Fibroblast of pulmonary artery (primary cell): ENCODE measurements at regions not wholly inside any gene's neighbourhood (a gene's known extent, or its start where the extent isn't known, plus 50 kb on each side); places are given as distances from the start of the nearest gene placed in this dataset.

Experiments used
- DNase-seq: peaks from one replicate; pipeline ENCODE4 v3.0.0-alpha.2; 2010; ENCODE audit warnings: low read depth
- H3K4me3 ChIP-seq: replicated peaks from 2 replicates; pipeline ENCODE4 v1.5.1; 2011; ENCODE audit warnings: low read depth, mild to moderate bottlenecking, control low read depth, low read length, moderate library complexity
- TF ChIP-seq, protein P1 (sequence below): IDR thresholded peaks from 2 replicates; pipeline ENCODE4 v1.5.1; 2011; ENCODE audit warnings: mild to moderate bottlenecking, control low read depth, low read length, inconsistent platforms; ENCODE audit errors: missing control alignments

DNA sequence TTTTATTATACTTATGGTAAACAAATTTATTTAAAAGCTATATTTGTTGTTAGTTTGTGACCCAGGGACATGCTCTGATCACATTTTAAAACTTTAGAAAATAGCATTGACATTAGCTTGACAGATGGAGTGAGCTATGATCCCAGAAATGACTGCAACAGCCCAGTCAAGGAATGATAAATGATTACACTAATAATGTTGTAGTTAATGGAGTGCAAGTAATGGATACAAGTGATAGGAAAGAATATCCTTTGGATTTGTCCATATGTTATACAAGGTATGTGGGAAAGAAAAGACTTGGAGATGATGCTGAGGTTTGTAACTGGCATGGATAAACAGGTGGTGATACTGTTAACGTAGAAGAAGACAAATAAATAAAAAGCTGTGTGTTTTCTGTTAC lies 1908.7 kb downstream of the MRPL39 start:
- no peak overlapping the region for H3K4me3 ChIP-seq
- no peak for DNase-seq
- TF ChIP-seq, protein P1, sequence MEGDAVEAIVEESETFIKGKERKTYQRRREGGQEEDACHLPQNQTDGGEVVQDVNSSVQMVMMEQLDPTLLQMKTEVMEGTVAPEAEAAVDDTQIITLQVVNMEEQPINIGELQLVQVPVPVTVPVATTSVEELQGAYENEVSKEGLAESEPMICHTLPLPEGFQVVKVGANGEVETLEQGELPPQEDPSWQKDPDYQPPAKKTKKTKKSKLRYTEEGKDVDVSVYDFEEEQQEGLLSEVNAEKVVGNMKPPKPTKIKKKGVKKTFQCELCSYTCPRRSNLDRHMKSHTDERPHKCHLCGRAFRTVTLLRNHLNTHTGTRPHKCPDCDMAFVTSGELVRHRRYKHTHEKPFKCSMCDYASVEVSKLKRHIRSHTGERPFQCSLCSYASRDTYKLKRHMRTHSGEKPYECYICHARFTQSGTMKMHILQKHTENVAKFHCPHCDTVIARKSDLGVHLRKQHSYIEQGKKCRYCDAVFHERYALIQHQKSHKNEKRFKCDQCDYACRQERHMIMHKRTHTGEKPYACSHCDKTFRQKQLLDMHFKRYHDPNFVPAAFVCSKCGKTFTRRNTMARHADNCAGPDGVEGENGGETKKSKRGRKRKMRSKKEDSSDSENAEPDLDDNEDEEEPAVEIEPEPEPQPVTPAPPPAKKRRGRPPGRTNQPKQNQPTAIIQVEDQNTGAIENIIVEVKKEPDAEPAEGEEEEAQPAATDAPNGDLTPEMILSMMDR: no peak

DNA sequence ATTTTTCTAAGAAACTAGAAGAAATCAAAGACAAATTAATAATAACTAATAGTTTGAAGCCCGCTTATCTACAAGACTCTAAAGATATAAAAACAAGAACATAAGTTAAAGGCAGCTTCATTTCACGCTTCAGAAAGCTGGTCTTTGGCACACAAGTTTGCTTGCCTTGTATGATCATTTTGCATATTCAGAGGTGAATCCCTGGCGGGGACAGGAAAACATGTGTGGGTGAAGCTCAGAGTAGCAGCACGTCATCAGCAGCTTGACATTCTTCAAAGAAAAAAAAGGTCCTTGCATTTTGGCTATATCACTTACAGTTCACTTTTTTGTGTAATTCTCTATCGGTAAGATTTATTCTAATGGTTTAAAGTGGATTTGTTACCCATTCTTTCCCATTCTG lies 1911.8 kb downstream of the MRPL39 start:
- no peak for DNase-seq
- TF ChIP-seq, protein P1: no peak
- no peak overlapping the region for H3K4me3 ChIP-seq

DNA sequence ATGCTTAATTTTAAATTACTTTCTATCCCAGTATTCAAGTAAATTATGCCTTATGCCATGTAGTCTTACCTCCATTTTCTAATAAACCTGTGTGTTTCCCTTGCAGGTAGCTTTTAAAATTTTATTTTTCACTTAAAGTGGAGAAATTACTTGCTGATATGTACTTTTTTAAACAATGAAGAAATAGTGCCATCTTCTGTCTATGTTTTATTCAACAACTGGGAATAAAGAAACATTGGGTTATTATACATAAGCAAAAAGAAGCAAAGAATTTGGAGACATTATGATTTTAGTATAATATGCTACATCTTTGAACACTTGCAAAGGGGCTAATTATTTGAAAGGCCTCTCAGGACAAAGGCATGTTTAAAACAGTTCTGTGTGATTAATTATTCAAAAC lies 1912.9 kb downstream of the MRPL39 start:
- no peak overlapping the region for H3K4me3 ChIP-seq
- DNase-seq: no peak
- TF ChIP-seq, protein P1: no peak

DNA sequence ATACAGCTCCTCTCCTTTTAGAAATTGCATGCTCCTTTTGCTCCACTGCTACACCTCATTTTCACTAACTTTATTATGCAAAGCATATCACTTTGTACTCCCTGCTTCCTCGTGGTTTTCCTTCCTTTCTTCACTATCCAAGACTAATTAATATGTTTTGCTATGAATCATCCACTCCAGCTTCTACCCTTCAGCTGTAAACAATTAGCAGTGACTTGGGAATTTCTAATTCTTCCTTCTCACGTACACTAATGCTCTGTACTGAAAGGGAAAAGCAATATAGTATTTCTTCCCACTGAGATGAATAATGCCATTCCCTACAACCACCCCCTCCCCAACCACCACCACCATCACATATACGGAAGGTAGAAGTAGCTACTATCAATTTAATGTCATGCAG lies 1917.0 kb downstream of the MRPL39 start:
- TF ChIP-seq, protein P1: no peak
- no peak for DNase-seq
- H3K4me3 ChIP-seq: no peak overlapping the region

DNA sequence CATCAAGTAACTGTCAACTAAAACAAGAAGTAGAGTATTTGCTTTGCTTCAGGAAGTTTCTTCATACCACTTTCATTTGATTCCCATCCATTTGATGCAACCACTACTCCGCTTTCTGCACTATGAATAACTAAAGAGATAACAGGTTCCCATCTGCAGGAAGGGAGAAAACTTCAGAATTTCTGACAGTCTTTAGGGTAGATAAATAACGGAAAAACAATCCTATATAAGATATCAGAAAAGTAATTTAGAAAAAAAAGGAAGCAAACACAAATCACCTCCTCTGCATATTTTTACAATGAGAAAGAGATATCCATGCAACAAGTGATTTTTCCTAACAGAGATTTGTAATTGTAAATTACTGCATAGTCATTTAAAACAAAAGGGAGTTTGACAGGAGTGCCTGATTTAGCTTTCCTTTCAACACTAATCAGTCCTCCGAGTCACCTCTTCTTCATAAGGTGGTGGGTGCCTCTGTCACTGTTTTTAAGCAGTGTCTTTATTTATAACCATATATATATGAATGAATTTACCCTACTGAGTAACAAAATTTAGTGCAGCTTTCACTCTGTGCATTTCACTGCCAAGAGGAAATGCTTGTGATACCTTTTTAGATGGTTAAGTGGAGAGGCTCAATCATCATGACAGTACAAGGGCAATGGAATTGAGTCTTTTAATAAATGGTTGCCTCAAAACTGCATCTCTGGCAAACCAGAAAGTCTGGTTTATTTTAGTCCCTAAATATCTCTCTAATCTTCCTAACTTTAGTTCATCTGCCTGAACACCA lies 1920.4 kb downstream of the MRPL39 start:
- no peak overlapping the region for H3K4me3 ChIP-seq
- TF ChIP-seq, protein P1: no peak
- no peak for DNase-seq

DNA sequence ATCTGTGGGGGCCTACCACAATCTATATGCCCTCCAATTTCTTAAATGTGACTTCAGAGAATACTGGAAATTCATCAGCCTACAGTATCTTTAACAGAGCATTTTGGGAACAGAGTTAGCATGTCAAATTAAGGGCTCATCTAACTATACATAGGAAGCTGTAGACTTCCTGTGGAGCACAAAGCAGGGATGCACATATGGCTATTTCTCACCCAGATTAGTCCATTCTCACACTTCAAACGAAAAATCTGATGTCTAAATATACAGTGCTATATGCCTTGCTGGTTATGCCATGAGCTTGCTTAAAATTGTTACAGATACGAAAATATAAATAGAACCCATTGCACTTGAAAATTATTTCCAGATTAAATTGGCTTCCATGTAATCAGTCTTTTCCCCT lies 1922.8 kb downstream of the MRPL39 start:
- TF ChIP-seq, protein P1: no peak
- no peak overlapping the region for H3K4me3 ChIP-seq
- DNase-seq: no peak

DNA sequence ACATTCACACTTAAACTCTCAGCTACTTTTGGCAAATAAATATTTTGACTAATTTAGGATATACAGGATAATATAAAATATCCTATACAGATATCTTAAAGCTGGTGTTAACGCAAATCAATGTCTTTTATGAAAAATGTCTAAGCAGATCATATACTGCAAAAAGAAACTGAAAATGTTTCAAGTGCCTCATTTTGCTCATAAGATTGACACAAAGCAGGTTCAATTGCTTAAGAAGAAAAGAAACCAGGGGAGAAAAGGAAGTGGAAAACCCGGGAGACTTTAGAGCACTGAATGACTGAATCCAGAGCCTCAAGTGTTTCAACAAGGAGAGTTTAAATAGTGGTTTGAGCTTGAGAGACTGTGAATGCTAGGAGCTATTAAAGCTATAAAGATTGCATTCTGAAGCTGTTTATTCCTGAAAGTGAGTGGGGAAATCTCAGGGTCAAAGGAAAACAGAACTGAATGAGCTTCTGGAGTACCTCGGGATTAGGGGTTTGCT lies 1943.0 kb downstream of the MRPL39 start:
- no peak for DNase-seq
- H3K4me3 ChIP-seq: no peak overlapping the region
- TF ChIP-seq, protein P1: no peak
